Fibroblast of lung (primary cell): ENCODE measurements at regions not wholly inside any gene's neighbourhood (a gene's known extent, or its start where the extent isn't known, plus 50 kb on each side); places are given as distances from the start of the nearest gene placed in this dataset.

Experiments used
- DNase-seq, 2 donors: peaks; one replicate each; pipeline versions ENCODE4 v3.0.0 to v3.0.0-alpha.2; 2010; ENCODE audit warnings: low read depth in 2 of 2
- H2AFZ ChIP-seq: 2 replicates; pipeline ENCODE4 v1.5.1; 2012; ENCODE audit warnings: low read length, control low read depth, inconsistent platforms
- H3K27ac ChIP-seq: 2 replicates; pipeline ENCODE4 v1.5.1; 2011; ENCODE audit warnings: low read length, control low read depth; ENCODE audit not compliant: insufficient read depth
- H3K27me3 ChIP-seq: 2 replicates; pipeline ENCODE4 v1.5.1; 2011; ENCODE audit warnings: mild to moderate bottlenecking, low read length; ENCODE audit not compliant: control insufficient read depth, insufficient read depth
- H3K36me3 ChIP-seq: 2 replicates; pipeline ENCODE4 v1.5.1; 2011; ENCODE audit warnings: low read length; ENCODE audit not compliant: control insufficient read depth, insufficient read depth
- H3K4me1 ChIP-seq: 2 replicates; pipeline ENCODE4 v1.5.1; 2011; ENCODE audit warnings: low read length; ENCODE audit not compliant: control insufficient read depth, insufficient read depth; ENCODE audit errors: extremely low read depth
- H3K4me2 ChIP-seq: 2 replicates; pipeline ENCODE4 v1.5.1; 2011; ENCODE audit warnings: low read length, control low read depth; ENCODE audit not compliant: insufficient read depth; ENCODE audit errors: extremely low read depth
- H3K4me3 ChIP-seq, 4 experiments: fragments of 200-600 bp in 1 of 4; sonication (generic) in 1 of 4; replicated peaks in 1 of 4; 2 replicates each; pipeline ENCODE4 v1.5.1; 2011 to 2016; ENCODE audit warnings: low read length in 4 of 4, low read depth in 3 of 4, mild to moderate bottlenecking in 3 of 4, control low read depth in 2 of 4, inconsistent platforms in 1 of 4, mixed read lengths in 1 of 4; ENCODE audit not compliant: insufficient read depth in 1 of 4; ENCODE audit errors: control extremely low read depth in 1 of 4
- H3K79me2 ChIP-seq: 2 replicates; pipeline ENCODE4 v1.5.1; 2012; ENCODE audit warnings: mild to moderate bottlenecking, low read length, inconsistent platforms; ENCODE audit not compliant: control insufficient read depth, insufficient read depth
- H3K9ac ChIP-seq: 2 replicates; pipeline ENCODE4 v1.5.1; 2011; ENCODE audit warnings: mild to moderate bottlenecking, low read length, control low read depth; ENCODE audit not compliant: insufficient read depth
- H3K9me3 ChIP-seq: 2 replicates; pipeline ENCODE4 v1.5.1; 2012; ENCODE audit warnings: low read depth, low read length; ENCODE audit not compliant: control insufficient read depth, insufficient read depth
- H4K20me1 ChIP-seq: 2 replicates; pipeline ENCODE4 v1.5.1; 2011; ENCODE audit warnings: low read length; ENCODE audit not compliant: control insufficient read depth, insufficient read depth; ENCODE audit errors: extremely low read depth
- CTCF ChIP-seq, 2 donors: IDR thresholded peaks in 1 of 2; conservative IDR thresholded peaks in 1 of 2; 1 replicate in 1 of 2; 2 replicates in 1 of 2; pipeline ENCODE4 v1.5.1; 2011 to 2012; ENCODE audit warnings: low read length in 2 of 2, control low read depth in 1 of 2, inconsistent platforms in 1 of 2, low read depth in 1 of 2, mild to moderate bottlenecking in 1 of 2
- EZH2 ChIP-seq: IDR thresholded peaks from 2 replicates; pipeline ENCODE4 v1.5.1; 2012; ENCODE audit warnings: low read length, control low read depth, mild to moderate bottlenecking; ENCODE audit errors: missing control alignments

GRCh38 chr3:156606729-156607128 lies 51.8 kb upstream of the SSR3 start:
- Histone ChIP-seq H3K79me2 (no peaks in the 10 kb centered on the region), H3K4me2 (no peak overlapping the region), H3K36me3 (no peaks in the 10 kb centered on the region), H3K27ac (no peak overlapping the region), H3K27me3 (no peaks in the 10 kb centered on the region), H3K4me1 (peaks cover 2% of the 10 kb centered on the region), H3K9me3 (no peaks in the 10 kb centered on the region), H2AFZ (no peak overlapping the region), H3K9ac (no peak overlapping the region), H4K20me1 (no peaks in the 10 kb centered on the region), H3K4me3 (peak overlapping the region in 1 of 4 experiments; percentile 54)
- DNase-seq, result peak in 1 of 2 donors; percentile 44
- TF ChIP-seq EZH2, result no peak
- TF ChIP-seq CTCF (conservative IDR thresholded peaks at IDR 0.05 in 1 of 2, IDR thresholded peaks at IDR 0.05 in 1 of 2; ENCODE audit: low read depth in 1 of 2, low read length in 2 of 2), result no peak

GRCh38 chr3:156605686-156606605 lies 51.0 kb upstream of the SSR3 start:
- H3K27me3 ChIP-seq, result no peaks in the 10 kb centered on the region
- peak overlapping the region; percentile 97 for H2AFZ ChIP-seq
- H3K27ac ChIP-seq, result peak overlapping the region; percentile 83
- peaks cover 2% of the 10 kb centered on the region for H3K4me1 ChIP-seq
- H3K4me2 ChIP-seq, result peak overlapping the region; percentile 94
- no peaks in the 10 kb centered on the region for H3K36me3 ChIP-seq
- peak; percentile 74 to 94 for DNase-seq
- no peaks in the 10 kb centered on the region for H3K9me3 ChIP-seq
- TF ChIP-seq CTCF (conservative IDR thresholded peaks at IDR 0.05 in 1 of 2, IDR thresholded peaks at IDR 0.05 in 1 of 2; ENCODE audit: low read depth in 1 of 2, low read length in 2 of 2) (no peak), EZH2 (no peak)
- no peaks in the 10 kb centered on the region for H4K20me1 ChIP-seq
- H3K4me3 ChIP-seq, result peak overlapping the region; percentile 36 to 55 (median 46)
- no peaks in the 10 kb centered on the region for H3K79me2 ChIP-seq
- H3K9ac ChIP-seq, result peak overlapping the region; percentile 65

GRCh38 chr3:156604642-156605144 lies 49.8 kb upstream of the SSR3 start:
- no peak overlapping the region for H3K9ac ChIP-seq
- H2AFZ ChIP-seq, result no peak overlapping the region
- no peak overlapping the region for H3K27ac ChIP-seq
- H3K4me2 ChIP-seq, result no peak overlapping the region
- no peaks in the 10 kb centered on the region for H3K27me3 ChIP-seq
- H3K9me3 ChIP-seq, result no peaks in the 10 kb centered on the region
- no peaks in the 10 kb centered on the region for H3K36me3 ChIP-seq
- DNase-seq, result peak in 1 of 2 donors; percentile 38
- peaks cover 2% of the 10 kb centered on the region for H3K4me1 ChIP-seq
- no peaks in the 10 kb centered on the region for H3K79me2 ChIP-seq
- no peaks in the 10 kb centered on the region for H4K20me1 ChIP-seq
- H3K4me3 ChIP-seq, result no peak overlapping the region
- no peak for TF ChIP-seq EZH2
- no peak for TF ChIP-seq CTCF (conservative IDR thresholded peaks at IDR 0.05 in 1 of 2, IDR thresholded peaks at IDR 0.05 in 1 of 2; ENCODE audit: low read depth in 1 of 2, low read length in 2 of 2)
